ENCODE measurements at regions not wholly inside any gene's neighbourhood (a gene's known extent, or its start where the extent isn't known, plus 50 kb on each side); places are given as distances from the start of the nearest gene placed in this dataset.
"Not testable (repeated sequence)": the region's sequence is repeated elsewhere in the genome, so short reads cannot be mapped to it uniquely, and the experiment has no call there.

DNA sequence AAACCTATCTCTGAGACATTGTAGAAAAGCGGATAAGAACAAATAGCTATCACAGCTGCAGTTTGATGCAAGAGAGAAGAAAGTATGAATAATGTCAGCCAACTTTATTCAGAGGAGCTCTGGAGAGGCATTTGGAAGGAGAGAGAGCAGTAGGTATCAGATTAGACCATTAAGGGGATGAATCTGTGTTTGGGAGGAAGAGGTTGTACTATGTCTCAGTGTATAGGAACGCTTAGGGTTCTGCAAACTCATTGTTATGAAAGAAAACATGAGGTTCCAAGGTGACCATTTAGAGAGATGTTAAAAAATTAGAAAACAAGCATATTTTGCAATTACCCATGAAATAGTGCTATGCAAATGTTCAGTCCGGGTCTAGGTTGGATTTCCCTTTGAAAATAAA is 207.5 kb upstream of the GNAI1 start:
- no peak overlapping the region for H3K4me3 ChIP-seq (replicated peaks; ENCODE audit: low read depth, low read length)
- TF ChIP-seq, protein P1, sequence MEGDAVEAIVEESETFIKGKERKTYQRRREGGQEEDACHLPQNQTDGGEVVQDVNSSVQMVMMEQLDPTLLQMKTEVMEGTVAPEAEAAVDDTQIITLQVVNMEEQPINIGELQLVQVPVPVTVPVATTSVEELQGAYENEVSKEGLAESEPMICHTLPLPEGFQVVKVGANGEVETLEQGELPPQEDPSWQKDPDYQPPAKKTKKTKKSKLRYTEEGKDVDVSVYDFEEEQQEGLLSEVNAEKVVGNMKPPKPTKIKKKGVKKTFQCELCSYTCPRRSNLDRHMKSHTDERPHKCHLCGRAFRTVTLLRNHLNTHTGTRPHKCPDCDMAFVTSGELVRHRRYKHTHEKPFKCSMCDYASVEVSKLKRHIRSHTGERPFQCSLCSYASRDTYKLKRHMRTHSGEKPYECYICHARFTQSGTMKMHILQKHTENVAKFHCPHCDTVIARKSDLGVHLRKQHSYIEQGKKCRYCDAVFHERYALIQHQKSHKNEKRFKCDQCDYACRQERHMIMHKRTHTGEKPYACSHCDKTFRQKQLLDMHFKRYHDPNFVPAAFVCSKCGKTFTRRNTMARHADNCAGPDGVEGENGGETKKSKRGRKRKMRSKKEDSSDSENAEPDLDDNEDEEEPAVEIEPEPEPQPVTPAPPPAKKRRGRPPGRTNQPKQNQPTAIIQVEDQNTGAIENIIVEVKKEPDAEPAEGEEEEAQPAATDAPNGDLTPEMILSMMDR (IDR thresholded peaks at IDR 0.05; ENCODE audit: insufficient read depth, low read length, poor library complexity, severe bottlenecking), result no peak
- no peaks in the 10 kb centered on the region for H3K27me3 ChIP-seq (replicated peaks; ENCODE audit: control insufficient read depth, insufficient read depth, low read length)
- no peaks in the 10 kb centered on the region for H3K36me3 ChIP-seq (ENCODE audit: control insufficient read depth, insufficient read depth, low read length)
- no peak for DNase-seq (ENCODE audit: extremely low read depth, insufficient read length)

DNA sequence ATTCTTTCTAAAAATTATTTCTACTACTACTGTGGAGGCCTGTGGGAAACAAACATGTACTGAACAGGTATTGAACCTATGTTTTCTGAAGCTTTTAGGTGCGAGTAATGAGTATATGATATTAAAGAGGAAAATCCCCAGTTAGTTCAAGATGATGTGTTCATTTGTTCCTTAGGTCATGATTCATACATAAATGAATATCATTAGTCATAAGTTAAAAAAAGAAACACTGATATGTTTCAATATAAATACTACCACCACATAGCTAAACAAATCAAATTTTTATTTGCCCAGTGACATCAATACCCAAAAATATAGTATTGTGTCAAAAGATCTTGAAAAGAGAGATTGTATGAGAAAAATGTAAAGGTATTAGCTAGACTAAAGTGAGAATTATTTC is 210.7 kb upstream of the GNAI1 start:
- Histone ChIP-seq H3K27me3 (replicated peaks; ENCODE audit: control insufficient read depth, insufficient read depth, low read length) (no peaks in the 10 kb centered on the region), H3K4me3 (replicated peaks; ENCODE audit: low read depth, low read length) (no peak overlapping the region), H3K36me3 (ENCODE audit: control insufficient read depth, insufficient read depth, low read length) (no peaks in the 10 kb centered on the region)
- TF ChIP-seq, protein P1 (IDR thresholded peaks at IDR 0.05; ENCODE audit: insufficient read depth, low read length, poor library complexity, severe bottlenecking), result no peak
- no peak for DNase-seq (ENCODE audit: extremely low read depth, insufficient read length)

DNA sequence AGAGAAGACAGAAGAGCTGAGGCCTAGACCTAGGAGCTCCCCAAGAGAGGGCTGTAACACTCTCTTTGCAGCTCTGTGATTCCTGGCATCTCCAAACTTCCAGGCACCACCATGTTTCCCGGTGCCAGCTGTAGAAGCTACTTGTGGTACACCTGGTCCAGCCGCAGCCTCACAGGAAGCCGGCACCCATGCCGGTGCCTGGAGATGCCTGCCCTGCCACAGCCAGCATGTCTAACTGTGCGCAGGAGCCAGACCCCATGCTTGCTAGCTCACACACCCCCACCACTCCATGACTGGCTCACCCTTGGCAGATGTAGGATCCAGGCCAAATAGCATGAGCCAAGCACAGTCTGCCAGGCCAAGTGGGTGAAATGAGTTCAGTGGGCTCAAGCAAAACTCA is 211.7 kb upstream of the GNAI1 start:
- Histone ChIP-seq H3K36me3 (ENCODE audit: control insufficient read depth, insufficient read depth, low read length) (no peaks in the 10 kb centered on the region), H3K4me3 (replicated peaks; ENCODE audit: low read depth, low read length) (no peak overlapping the region), H3K27me3 (replicated peaks; ENCODE audit: control insufficient read depth, insufficient read depth, low read length) (no peaks in the 10 kb centered on the region)
- TF ChIP-seq, protein P1 (IDR thresholded peaks at IDR 0.05; ENCODE audit: insufficient read depth, low read length, poor library complexity, severe bottlenecking), result no peak
- DNase-seq (ENCODE audit: extremely low read depth, insufficient read length), result no peak

DNA sequence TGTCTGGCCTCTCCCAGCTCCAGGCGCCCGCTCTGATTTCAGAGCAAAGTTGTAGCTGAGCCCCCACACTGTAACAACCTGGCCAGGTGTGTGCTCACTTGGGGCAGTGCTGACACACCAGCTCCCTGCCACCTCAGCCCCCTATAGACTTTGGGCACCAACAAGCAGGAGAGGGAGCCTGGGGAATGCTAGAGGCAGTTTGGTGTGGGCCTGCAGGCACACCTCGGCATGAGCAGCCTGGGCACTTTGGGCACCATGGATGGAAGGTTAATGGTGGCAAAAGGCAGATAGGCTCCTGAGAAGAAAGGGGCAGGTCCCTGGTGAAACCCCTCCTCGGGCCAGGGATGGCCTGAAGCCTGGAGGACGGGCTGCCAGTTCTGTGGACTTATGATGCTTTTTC is 212.7 kb upstream of the GNAI1 start:
- DNase-seq (ENCODE audit: extremely low read depth, insufficient read length), result no peak
- Histone ChIP-seq H3K27me3 (replicated peaks; ENCODE audit: control insufficient read depth, insufficient read depth, low read length) (no peaks in the 10 kb centered on the region), H3K36me3 (ENCODE audit: control insufficient read depth, insufficient read depth, low read length) (no peaks in the 10 kb centered on the region), H3K4me3 (replicated peaks; ENCODE audit: low read depth, low read length) (no peak overlapping the region)
- TF ChIP-seq, protein P1 (IDR thresholded peaks at IDR 0.05; ENCODE audit: insufficient read depth, low read length, poor library complexity, severe bottlenecking), result no peak

DNA sequence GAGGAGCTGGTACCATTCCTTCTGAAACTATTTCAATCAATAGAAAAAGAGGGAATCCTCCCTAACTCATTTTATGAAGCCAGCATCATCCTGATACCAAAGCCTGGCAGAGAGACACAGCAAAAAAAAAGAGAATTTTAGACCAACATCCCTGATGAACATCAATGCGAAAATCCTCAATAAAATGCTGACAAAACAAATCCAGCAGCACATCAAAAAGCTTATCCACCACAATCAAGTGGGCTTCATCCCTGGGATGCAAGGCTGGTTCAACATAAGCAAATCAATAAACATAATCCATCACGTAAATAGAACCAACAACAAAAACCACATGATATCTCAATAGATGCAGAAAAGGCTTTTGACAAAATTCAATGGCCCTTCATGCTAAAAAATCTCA is 216.0 kb upstream of the GNAI1 start:
- not testable (repeated sequence) for DNase-seq (ENCODE audit: extremely low read depth, insufficient read length); H3K4me3 ChIP-seq (replicated peaks; ENCODE audit: low read depth, low read length); H3K27me3 ChIP-seq (replicated peaks; ENCODE audit: control insufficient read depth, insufficient read depth, low read length); H3K36me3 ChIP-seq (ENCODE audit: control insufficient read depth, insufficient read depth, low read length)

DNA sequence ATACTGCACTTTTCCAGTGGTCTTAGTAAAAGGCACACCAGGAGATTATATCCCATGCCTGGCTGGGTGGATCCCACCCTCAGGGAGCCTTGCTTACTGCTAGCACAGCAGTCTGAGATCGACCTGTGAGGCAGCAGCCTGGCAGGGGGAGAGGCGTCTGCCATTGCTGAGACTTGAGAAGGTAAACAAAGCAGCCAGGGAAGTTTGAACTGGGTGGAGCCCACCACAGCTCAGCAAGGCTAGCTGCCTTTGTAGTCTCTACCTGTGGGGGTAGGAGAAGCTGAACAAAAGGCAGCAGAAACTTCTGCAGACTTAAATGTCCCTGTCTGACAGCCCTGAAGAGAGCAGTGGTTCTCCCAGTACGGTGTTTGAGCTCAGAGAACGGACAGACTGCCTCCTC is 219.3 kb upstream of the GNAI1 start:
- H3K4me3 ChIP-seq (replicated peaks; ENCODE audit: low read depth, low read length); DNase-seq (ENCODE audit: extremely low read depth, insufficient read length); H3K27me3 ChIP-seq (replicated peaks; ENCODE audit: control insufficient read depth, insufficient read depth, low read length); H3K36me3 ChIP-seq (ENCODE audit: control insufficient read depth, insufficient read depth, low read length): not testable (repeated sequence)

DNA sequence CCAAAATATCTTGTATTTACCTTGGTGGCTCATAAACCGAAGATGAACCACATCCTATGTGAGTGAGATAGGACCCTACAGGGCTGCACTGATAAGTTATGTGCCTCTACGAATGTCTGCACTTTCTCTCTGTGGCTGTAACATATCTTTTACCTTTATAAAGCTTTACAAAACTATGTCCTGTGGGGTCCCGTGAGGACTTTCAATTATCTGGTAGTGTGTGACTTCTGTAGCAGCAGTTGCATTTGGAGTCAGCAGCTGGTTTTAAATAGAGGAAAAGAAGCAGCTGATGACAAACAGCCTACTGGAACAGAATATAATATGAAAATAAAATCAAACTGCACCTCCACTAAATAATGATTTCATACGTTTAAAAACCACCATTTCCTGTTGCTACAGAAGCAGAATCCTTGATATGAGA is 222.4 kb upstream of the GNAI1 start:
- H3K27me3 ChIP-seq (replicated peaks; ENCODE audit: control insufficient read depth, insufficient read depth, low read length), result no peaks in the 10 kb centered on the region
- H3K36me3 ChIP-seq (ENCODE audit: control insufficient read depth, insufficient read depth, low read length), result no peaks in the 10 kb centered on the region
- TF ChIP-seq, protein P1 (IDR thresholded peaks at IDR 0.05; ENCODE audit: insufficient read depth, low read length, poor library complexity, severe bottlenecking), result no peak
- no peak overlapping the region for H3K4me3 ChIP-seq (replicated peaks; ENCODE audit: low read depth, low read length)
- DNase-seq (ENCODE audit: extremely low read depth, insufficient read length), result no peak

All from GM06990 (cell line).